CD4-positive, alpha-beta T cell treated with Interleukin-17A for 1 hour (primary cell): ENCODE measurements at regions not wholly inside any gene's neighbourhood (a gene's known extent, or its start where the extent isn't known, plus 50 kb on each side); places are given as distances from the start of the nearest gene placed in this dataset.

Experiments
- DNase-seq: peaks from one replicate; pipeline ENCODE4 v3.0.0-alpha.2; 2020

DNA sequence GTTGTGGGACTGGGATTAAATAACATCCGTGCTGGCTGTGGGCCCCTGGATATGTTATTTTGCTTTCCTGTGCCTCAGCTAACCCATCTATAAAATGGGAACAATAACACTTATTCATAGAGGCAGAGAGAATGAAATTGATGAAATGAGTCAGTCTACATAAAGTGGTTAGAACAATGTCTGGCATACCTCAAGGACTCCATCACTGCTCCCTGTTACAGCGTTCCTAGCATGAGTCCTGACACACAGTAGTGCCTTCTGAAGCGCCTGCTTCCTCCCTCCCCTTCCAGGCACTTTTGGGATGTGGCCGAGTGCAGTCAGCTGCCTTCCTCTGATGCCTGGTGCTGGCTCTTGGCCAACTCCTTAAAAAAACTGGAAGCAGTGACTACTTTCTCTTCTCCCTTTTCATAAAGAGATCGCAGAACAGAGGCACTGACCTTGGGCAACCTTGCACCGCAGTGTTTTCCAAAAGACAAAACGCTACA is 108.4 kb upstream of the ZMIZ1 start:
- DNase-seq, result peak; percentile 8

DNA sequence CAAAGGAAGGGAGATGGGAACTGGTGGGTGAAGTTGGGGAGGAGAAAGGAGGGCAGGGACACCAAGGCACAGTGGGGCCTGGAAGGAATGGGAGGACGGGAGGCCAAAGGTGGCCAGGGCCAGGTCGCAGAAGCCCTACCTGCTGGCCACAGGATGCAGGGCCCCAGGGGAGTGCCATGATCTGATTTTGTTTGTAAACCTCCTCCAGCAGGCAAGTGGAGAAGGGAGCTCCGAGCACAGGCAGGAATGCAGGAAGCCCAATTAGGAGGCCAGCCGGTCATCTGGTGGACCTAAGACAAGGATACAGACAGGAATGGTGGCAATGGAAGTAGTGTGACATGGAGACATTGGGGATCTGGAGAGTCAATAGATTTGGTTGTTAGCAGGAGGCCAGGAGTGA is 107.0 kb upstream of the ZMIZ1 start:
- DNase-seq, result no peak

- DNase-seq, result no peak
Observed at GRCh38 chr10:78963074-78964034, 105.4 kb upstream of the ZMIZ1 start.

- no peak for DNase-seq
Observed at GRCh38 chr10:78964274-78964951, 104.4 kb upstream of the ZMIZ1 start.

GRCh38 chr10:78964952-78965633 is 103.7 kb upstream of the ZMIZ1 start:
- DNase-seq, result no peak

GRCh38 chr10:78966182-78966787 is 102.5 kb upstream of the ZMIZ1 start:
- DNase-seq, result no peak

- no peak for DNase-seq
Observed at GRCh38 chr10:78966844-78967488, 101.8 kb upstream of the ZMIZ1 start.

DNA sequence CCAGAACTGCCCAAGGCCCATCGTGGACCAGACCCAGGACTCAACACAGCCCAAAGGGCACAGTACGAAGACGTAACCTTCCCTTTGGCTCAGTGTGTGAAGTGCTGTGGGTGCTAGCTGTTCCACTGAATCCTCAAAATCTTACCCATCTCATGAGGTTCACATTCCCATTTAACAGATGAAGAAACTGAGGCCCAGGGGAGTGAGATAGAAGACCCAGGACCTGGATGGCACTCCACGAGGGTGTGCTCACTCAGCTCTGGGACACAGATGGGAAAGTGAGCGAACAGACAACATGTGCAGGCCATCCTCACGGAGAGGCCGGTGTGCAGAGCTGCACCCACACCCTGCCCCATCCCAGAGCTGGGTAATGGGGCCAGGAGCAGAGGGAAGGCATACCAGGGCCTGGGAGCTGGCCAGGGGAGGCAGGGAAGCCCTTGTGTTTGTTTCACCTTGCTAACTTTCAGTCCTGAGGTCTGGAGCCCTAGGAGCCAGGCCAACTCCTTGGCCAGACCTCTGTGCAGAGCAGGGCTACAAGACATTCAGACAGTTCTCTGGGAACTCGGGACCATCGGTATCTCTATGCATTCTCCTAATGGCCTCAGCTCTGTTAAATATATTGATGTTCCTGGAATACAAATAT is 100.3 kb upstream of the ZMIZ1 start:
- no peak for DNase-seq

- no peak for DNase-seq
Observed at GRCh38 chr10:78968943-78969342, 99.8 kb upstream of the ZMIZ1 start.

- DNase-seq, result no peak
Observed at GRCh38 chr10:78969719-78970118, 99.0 kb upstream of the ZMIZ1 start.

DNA sequence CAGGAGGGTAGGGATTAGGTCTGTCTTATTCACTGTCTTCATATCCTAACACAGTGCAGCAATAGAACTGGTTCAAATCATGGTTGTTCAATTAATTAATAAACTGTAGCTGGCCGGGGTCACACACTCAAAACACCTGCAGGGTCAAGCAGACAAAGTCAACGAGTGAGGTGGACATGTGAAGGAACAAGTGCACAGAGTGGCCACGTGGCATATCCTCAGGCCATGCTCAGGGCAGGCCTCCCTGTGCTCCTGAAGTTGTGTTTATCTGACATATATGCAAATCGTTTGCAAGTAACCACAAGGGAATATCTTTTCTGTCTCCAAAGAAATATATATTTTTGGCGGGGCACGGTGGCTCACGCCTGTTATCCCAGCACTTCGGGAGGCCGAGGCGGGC is 98.5 kb upstream of the ZMIZ1 start:
- DNase-seq, result no peak

GRCh38 chr10:78971094-78971682 is 97.6 kb upstream of the ZMIZ1 start:
- no peak for DNase-seq

DNA sequence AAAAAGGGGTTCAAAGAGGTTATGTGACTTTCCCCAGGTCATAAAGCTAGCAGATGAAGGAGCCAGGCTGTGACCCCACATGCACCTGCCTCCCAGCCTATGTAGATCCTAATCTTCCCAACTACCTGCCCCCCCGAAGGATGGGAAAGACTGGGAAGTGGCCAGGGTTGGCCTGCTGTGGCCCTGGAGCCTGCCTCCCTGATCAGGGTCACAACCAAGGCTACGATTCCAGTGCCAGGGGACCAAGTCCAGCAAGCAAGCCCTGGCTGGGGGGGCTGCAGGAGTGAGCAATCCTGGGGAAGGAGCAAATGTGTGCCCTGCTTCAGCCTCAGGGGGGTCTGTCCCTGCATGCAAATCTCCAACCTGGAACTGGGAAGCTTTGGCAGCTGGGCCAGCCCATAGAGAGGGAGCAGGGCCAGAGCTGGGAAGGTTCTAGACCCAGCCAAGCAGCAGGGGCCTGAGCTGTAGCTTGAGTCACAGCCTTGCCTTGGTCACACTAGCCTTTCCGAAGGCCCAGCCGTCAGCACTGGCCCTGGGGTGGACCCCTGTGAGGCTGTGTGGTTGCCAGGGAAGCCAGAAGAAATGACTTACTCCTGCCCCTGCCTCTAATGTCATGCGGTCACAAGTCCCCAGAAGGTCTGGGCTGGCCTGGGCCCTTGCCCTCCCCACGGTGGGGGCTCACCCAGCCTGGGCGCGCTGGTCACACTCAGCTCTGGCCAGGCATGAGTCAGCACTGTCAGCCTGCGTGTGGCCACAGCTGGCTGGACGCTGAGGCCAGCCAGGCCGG is 96.4 kb upstream of the ZMIZ1 start:
- no peak for DNase-seq

DNA sequence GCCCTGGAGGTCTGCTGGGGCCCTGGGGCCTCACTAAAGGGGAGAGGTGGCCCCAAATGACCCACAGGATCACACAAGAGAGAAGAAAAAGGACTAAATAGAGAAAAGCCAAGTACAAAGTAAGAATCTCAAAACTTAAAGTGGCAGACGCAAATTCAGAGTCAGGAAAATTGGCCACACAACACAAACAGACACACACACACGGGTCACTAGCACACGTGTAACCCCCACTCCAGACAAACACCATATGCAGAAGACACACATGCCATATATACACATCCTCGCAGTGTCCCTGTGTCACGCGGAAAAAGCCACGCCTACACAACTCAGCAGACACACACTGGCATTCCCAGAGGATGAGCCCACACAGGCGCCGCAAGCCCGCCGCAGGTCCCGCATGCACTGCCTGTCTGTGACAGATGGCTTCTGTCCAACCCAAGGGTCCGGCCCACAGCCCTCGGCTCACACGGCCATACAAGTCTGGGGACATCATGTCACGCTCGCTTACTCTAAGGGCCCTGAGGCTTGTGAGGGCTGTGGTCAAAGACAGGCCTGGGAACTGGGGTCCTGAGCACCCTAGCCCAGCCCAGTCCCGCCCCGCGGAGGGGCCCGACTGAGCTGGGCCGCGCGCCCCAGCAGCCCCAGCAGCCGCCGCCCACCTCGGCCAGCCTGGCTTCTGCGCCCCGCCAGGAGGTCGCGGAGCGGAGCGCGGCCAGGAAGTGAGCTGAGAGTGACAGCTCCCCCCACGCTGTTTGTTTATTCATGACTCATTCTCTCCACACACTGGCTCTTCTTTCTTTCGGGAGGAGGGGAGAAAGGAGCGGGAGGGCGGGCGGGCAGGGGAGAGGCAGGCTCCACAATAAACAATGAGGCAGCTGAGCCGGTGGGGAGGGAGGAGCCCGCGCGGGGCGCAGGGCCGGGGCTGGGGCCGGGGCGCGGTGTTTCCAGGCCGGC is 95.5 kb upstream of the ZMIZ1 start:
- DNase-seq, result peak; percentile 75

DNA sequence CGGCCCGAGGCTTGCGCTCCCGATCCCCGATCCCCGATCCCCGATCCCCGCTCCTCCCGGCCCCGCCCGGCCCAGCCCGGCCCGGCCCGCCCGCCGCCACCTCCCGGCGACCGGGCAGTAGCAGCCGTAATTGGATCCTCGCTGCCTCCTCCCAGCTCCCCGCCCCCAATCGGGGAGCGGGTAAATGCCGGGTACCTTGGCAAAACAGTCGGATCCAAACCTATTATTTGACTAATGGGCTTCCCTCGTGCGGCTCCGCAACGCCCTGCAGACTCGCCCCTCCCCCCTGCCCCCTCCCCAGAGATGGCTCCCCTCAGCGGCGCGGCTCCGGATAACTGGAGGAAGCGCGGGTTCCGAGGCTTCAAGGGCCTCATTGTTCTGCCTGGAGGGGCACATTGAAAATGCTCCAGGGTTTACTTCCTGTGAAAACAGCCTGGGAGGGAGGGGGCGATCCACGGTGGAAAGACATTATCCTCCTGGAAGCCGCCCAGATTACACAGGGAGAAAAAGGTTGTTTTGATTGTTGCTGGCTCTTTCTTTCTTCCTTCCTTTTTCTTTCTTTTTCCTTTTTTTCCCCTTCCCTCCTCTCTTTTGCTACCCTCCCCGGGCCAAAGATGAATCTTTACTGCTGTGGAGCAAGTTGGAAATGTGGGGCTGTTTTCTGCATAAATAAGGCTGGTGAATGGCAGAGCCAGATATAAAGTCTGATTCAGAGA is 94.7 kb upstream of the ZMIZ1 start:
- DNase-seq, result peak; percentile 43

DNA sequence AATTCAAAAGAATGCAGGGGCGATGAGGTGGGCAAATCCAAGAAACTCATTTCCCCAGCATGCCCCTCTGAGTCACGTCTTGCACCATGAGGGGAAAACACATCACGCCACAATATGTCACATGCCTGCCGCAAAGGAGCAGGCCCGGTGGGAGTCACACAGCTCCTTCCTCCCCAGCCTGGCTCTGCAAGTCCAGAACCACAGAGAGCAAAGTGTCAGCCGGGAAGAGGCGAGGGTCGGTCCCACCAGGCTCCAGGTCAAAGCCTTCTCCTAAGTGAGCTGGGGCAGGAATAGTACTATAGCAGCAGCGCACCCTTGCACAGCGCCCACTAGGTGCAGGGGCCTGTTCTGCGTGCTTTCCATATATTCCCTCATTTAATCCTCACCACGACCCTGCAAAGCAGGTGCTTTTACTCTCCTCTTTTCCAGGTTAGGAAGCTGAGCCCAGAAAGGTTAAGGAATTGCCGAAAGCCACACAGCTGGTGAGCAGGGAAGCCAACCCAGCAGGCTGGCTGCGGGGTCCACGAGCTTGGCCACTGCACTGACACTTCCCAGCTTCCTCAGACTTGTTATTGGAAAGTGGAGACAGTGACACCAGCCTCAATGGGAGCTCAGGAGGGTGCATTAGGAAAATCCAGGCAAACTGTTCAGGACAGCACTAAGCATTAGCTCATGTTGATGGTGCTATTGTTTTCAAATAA is 94.0 kb upstream of the ZMIZ1 start:
- DNase-seq, result peak; percentile 58

DNA sequence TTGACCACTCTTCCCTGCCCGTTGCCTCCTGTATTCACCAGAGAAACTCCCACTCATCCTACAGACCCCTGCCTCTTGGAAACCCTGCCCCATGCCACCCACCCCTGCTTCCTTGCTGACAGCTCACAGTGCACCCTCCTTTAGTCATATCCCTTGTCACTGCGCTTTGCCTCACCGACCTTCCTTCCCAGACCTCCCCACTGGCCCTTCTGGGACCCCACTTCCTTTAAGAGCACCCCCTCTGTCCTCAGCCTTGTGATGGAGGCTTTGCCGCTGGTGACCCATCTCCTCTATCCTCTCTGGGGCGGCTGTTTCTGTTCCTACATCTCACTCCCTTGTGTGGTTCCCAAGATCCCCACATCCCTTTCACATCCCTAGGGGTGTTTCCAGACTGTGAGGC is 92.8 kb upstream of the ZMIZ1 start:
- no peak for DNase-seq
